ENCODE measurements at regions not wholly inside any gene's neighbourhood (a gene's known extent, or its start where the extent isn't known, plus 50 kb on each side); places are given as distances from the start of the nearest gene placed in this dataset.

DNA sequence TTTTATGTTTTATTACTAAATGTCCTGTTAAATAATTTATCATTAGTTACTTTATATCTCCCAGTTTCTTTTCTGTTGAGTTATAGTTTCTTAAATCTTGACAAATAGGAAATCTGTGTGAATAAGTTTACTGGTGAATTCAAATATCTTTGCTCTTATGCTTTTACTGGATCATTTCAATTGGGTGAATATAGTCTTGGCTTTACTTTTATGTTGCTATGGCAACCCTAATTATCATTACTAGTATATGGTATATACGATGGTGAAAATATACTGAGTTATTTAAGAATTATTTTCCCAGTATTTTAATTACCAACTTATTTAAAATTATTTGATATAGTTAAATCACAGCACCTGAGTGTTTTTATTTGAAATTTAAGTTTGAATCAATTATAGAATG lies 363.0 kb downstream of the CDH10 start:
- no peak for TF ChIP-seq POLR2AphosphoS5 (IDR thresholded peaks at IDR 0.05; ENCODE audit: insufficient read depth in 1 of 2, low read depth in 1 of 2)
- TF ChIP-seq, protein P1, sequence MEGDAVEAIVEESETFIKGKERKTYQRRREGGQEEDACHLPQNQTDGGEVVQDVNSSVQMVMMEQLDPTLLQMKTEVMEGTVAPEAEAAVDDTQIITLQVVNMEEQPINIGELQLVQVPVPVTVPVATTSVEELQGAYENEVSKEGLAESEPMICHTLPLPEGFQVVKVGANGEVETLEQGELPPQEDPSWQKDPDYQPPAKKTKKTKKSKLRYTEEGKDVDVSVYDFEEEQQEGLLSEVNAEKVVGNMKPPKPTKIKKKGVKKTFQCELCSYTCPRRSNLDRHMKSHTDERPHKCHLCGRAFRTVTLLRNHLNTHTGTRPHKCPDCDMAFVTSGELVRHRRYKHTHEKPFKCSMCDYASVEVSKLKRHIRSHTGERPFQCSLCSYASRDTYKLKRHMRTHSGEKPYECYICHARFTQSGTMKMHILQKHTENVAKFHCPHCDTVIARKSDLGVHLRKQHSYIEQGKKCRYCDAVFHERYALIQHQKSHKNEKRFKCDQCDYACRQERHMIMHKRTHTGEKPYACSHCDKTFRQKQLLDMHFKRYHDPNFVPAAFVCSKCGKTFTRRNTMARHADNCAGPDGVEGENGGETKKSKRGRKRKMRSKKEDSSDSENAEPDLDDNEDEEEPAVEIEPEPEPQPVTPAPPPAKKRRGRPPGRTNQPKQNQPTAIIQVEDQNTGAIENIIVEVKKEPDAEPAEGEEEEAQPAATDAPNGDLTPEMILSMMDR (IDR thresholded peaks at IDR 0.05), result no peak
